Retinal pigment epithelial cell (primary cell): ENCODE measurements at regions not wholly inside any gene's neighbourhood (a gene's known extent, or its start where the extent isn't known, plus 50 kb on each side); places are given as distances from the start of the nearest gene placed in this dataset.
"Not testable (repeated sequence)": the region's sequence is repeated elsewhere in the genome, so short reads cannot be mapped to it uniquely, and the experiment has no call there.

Source experiments
- DNase-seq: peaks from one replicate; pipeline ENCODE4 v3.0.0-alpha.2; 2010; ENCODE audit warnings: low read depth
- H3K4me3 ChIP-seq: 2 replicates; pipeline ENCODE4 v1.5.1; 2011; ENCODE audit warnings: mild to moderate bottlenecking, low read length, control low read depth, moderate library complexity
- CTCF ChIP-seq: conservative IDR thresholded peaks from 2 replicates; pipeline ENCODE4 v1.5.1; 2011; ENCODE audit warnings: low read depth, low read length, control low read depth, inconsistent platforms

- DNase-seq = no peak
- no peak overlapping the region for H3K4me3 ChIP-seq
- TF ChIP-seq CTCF = no peak
Observed at GRCh38 chr14:57046175-57046574, 222.5 kb downstream of the EXOC5 start.

GRCh38 chr14:57044101-57044973 is 224.4 kb downstream of the EXOC5 start:
- DNase-seq, H3K4me3 ChIP-seq: not testable (repeated sequence)

GRCh38 chr14:57038689-57039088 is 228.4 kb upstream of the OTX2 start:
- DNase-seq = no peak
- H3K4me3 ChIP-seq = no peak overlapping the region
- TF ChIP-seq CTCF = no peak

GRCh38 chr14:57031474-57031873 is 221.2 kb upstream of the OTX2 start:
- TF ChIP-seq CTCF = no peak
- no peak for DNase-seq
- no peak overlapping the region for H3K4me3 ChIP-seq

- no peak for DNase-seq
- TF ChIP-seq CTCF = no peak
- no peak overlapping the region for H3K4me3 ChIP-seq
Observed at GRCh38 chr14:57029620-57030253, 219.5 kb upstream of the OTX2 start.

- DNase-seq = no peak
- TF ChIP-seq CTCF = no peak
- H3K4me3 ChIP-seq = no peak overlapping the region
Observed at GRCh38 chr14:57025456-57025855, 215.2 kb upstream of the OTX2 start.

- no peak for TF ChIP-seq CTCF
- H3K4me3 ChIP-seq = no peak overlapping the region
- DNase-seq = no peak
Observed at GRCh38 chr14:57022608-57023007, 212.3 kb upstream of the OTX2 start.
